ENCODE measurements at regions not wholly inside any gene's neighbourhood (a gene's known extent, or its start where the extent isn't known, plus 50 kb on each side); places are given as distances from the start of the nearest gene placed in this dataset.

GRCh38 chr18:78330766-78331165, 648.9 kb upstream of the SALL3 start:
- TF ChIP-seq, protein P1, sequence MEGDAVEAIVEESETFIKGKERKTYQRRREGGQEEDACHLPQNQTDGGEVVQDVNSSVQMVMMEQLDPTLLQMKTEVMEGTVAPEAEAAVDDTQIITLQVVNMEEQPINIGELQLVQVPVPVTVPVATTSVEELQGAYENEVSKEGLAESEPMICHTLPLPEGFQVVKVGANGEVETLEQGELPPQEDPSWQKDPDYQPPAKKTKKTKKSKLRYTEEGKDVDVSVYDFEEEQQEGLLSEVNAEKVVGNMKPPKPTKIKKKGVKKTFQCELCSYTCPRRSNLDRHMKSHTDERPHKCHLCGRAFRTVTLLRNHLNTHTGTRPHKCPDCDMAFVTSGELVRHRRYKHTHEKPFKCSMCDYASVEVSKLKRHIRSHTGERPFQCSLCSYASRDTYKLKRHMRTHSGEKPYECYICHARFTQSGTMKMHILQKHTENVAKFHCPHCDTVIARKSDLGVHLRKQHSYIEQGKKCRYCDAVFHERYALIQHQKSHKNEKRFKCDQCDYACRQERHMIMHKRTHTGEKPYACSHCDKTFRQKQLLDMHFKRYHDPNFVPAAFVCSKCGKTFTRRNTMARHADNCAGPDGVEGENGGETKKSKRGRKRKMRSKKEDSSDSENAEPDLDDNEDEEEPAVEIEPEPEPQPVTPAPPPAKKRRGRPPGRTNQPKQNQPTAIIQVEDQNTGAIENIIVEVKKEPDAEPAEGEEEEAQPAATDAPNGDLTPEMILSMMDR (IDR thresholded peaks at IDR 0.05), result no peak
- no peak for TF ChIP-seq POLR2A (IDR thresholded peaks at IDR 0.05)
